ENCODE measurements at regions not wholly inside any gene's neighbourhood (a gene's known extent, or its start where the extent isn't known, plus 50 kb on each side); places are given as distances from the start of the nearest gene placed in this dataset.
"Not testable (repeated sequence)": the region's sequence is repeated elsewhere in the genome, so short reads cannot be mapped to it uniquely, and the experiment has no call there.

GRCh38 chr6:11403035-11403601 lies 134.4 kb upstream of the TMEM170B start:
- DNase-seq: no peak

DNA sequence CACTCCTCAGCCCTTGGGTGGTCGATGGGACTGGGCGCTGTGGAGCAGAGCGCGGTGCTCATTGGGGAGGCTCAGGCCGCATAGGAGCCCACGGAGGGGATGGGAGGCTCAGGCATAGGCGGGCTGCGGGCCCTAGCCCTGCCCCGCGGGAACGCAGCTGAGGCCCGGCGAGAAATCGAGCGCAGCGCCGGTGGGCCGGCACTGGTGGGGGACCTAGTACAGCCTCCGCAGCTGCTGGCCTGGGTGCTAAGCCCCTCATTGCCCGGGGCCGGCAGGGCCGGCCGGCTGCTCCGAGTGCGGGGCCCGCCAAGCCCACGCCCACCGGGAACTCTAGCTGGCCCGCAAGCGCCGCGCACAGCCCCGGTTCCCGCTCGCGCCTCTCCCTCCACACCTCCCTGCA lies 135.0 kb upstream of the TMEM170B start:
- not testable (repeated sequence) for DNase-seq

GRCh38 chr6:11401954-11402353 lies 135.6 kb upstream of the TMEM170B start:
- not testable (repeated sequence) for DNase-seq

DNA sequence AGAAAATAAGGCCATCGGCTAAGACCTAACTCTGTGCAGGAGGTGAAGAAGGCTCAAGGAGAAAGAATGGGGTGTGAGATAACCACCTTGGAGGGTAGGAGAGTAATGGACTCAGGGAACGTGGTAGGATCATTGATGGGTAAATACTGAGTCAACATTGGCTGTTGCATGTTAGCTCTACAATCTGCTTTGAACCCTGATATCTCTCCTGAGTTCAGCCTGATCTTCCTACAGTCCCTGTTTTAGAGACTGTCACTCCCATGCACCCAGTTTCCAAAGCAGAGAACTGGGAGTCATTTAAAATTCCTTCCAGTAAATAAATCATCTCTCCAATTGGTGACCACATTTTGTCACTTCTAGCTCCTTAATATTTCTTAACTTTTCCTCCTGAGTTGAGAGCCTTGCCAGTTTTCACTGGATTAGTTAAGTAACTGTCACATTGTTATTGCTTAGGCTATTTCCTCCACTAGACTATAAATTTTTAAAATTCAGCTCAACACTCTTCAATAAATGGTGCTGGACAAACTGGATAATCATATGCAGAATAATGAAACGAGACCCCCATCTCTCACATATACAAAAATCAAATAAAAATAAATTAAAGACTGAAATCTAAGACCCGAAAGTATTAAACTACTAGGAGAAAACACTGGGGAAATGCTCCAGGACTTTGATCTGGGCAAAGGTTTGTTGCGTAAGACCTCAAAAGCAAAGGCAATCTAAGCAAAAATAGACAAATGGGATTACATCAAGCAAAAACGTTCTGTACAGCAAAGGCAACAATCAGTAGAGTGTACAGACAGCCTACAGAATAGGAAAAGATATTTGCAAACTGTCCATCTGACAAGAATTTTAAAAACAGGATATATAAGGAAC lies 138.9 kb upstream of the TMEM170B start:
- no peak for DNase-seq

- no peak for DNase-seq
Measured at GRCh38 chr6:11397622-11398450, 139.7 kb upstream of the TMEM170B start.

DNA sequence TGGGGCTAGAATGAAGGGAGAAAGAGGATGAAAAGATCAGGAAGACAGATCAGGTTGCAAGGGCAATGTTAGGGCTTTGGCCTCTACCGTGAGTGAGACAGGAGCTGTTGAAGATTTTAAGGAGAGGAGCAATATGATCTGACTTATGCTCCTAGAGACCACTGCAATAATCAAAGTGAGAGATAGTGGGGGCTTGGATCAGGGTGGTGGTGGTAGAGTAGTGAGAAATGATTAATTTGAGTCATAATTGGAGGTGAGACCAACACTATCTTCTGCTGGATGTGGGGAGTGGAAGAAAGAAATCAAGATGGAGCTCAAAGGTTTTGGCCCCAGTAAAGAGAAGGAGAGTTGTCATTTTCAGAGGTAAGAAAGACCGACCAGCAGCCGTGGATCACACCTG lies 140.7 kb upstream of the TMEM170B start:
- DNase-seq: no peak

DNA sequence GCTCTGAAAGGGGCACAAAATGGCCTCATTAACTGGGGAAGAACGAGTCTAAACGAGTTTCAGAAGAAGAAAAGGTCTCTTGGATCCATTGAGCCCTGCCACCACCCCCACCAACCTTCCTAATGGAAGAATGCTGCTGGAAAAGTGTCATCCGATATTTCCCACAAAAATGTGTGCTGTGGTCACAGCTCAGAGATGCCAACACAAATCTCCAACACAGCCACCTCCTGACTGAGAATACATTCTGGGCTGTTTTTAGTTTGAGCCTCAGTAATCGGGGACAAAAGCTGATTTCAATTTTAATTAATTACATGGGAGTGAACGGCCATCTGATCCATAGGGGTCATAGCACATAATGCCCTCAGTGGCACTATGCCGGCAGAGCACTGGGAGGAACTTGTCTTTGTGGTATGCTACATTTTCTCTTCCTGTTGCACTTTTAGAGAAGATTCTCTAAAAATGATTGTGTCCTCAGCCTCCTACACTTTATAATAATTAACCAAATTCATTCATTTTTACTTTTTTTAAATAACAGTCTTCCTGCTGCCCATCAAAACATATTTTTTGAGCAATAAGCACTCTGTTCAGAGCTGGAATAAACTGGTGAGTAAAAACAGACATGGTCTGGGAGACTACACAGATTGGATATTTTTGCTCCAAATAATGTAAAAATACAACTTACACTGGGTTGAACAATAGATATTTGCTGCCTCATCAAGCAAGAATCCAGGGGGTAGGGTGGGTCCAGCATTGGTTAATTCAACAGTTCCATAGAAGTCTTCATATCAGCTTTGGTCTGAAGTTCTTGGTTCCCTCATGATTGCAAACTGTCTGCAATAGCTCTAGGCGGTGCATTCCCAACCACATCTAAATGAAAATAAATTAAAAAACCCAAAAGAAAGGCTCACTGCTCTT lies 143.6 kb upstream of the TMEM170B start:
- DNase-seq: no peak

DNA sequence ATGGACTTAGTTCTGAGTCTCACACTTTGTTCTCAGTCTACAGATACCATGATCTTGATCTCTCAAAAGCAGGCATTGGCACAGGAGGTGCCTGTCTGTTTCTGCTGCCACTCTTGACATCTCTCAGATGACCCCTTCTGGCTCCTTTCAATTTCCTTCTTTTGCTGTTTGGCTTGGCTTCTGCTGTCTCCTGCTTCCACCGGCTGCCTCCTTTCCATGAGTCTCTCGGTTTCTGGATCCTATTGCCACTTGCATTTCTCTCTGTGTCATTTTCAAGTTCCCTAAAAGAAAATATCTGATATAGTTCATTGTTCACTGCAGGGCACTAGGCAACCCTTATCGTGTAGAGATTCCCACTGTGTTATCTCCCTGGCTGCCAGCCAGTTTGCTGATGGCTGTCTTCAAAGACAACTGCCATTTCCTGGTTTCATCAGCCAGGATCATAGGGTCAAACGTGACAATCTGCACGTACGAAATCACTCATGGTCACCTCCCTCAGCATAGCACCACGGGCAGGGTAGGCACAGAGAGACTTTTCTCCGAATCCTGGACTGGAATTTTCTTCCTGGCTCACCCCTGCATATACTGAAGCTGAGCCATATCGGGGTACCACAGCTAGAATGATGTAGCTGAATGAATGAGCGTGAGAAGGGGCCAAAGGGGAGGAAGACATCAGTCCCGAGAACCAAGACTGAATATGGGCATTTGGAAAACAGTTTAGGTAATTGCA lies 144.6 kb upstream of the TMEM170B start:
- peak; percentile 80 for DNase-seq

DNA sequence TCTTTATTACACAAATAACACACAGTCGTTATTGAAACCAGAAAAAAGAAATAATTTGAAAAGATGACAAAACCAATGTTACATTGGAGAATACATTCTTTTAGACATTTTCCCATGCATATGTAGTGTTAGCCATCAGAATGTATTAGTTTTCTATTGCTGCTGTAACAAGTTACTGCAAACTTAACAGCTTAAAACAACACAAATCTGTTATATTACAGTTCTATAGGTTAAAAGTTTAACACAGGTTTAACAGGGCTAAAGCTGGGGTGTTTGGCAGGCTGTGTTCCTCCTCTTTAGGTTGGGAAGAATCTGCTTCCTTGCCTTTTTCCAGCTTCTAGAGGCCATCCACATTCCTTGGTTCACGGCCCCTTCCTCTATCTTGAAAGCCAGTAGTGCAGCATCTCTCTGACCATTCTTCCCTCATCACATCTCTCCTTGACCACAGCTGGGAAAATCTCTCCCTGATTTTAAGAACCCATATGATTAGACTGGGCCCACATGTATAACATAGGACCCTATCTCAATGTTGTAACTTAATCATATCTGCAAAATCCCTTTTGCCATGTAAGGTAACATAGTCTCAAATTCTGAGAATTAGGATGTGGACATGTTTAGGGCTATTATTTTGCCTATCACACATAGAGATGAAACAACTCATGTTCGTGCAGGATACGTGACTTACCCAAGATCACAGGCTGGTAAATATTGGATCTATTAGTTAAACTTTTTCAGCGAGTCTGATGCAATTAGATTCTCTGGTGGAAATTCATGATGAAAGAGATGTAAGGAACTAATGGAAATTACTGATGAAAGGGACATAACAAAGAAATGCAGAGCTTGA lies 145.4 kb upstream of the TMEM170B start:
- no peak for DNase-seq

- no peak for DNase-seq
Measured at GRCh38 chr6:11389977-11390376, 147.6 kb upstream of the TMEM170B start.

DNA sequence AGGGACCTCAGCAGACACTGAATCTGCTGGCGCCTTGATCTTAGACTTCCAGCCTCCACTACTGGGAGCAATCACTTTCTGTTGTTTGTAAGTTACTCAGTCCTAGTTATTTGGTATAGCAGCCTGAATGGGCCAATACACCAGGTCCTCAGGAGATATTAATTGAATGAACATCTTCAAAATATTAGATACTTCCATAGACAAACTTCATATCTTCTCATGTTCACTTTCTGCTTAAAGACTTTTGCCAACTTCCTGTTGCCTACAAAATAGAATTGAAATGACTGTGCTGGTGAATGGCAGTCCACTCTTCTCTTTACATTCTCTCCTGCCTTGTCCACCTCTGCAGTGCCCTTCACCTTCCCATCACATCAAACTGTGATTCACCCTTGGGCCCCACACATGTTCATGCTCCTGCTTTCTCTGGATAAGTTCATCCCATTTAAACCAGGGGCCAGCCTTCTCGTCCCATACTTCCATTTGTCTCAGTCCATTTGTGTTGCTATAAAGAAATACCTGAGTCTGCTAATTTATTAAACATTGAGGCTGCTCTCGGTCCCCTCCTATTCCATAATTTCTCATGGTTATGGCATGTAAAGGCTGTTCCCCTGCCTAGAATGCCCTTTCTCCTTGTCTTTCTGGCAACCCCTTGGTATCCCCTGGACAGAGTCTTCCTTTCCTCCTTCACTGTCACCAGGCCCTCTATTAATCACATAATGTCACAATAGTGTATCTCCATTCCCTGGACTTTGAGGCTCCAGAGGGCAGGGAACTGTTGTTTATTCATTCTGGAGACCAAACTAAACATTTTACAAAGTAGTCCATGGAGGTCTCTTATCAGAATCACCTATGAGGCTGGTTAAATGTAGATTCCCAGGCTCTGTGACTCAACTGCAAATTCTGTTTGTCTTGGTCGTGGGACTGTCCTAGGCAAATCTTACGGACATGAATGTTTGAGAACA lies 148.3 kb upstream of the TMEM170B start:
- DNase-seq: no peak

GRCh38 chr6:11387707-11388430 lies 149.7 kb upstream of the TMEM170B start:
- no peak for DNase-seq

- no peak for DNase-seq
Measured at GRCh38 chr6:11386726-11387125, 150.8 kb upstream of the TMEM170B start.

GRCh38 chr6:11386323-11386722 lies 151.2 kb upstream of the TMEM170B start:
- no peak for DNase-seq

DNA sequence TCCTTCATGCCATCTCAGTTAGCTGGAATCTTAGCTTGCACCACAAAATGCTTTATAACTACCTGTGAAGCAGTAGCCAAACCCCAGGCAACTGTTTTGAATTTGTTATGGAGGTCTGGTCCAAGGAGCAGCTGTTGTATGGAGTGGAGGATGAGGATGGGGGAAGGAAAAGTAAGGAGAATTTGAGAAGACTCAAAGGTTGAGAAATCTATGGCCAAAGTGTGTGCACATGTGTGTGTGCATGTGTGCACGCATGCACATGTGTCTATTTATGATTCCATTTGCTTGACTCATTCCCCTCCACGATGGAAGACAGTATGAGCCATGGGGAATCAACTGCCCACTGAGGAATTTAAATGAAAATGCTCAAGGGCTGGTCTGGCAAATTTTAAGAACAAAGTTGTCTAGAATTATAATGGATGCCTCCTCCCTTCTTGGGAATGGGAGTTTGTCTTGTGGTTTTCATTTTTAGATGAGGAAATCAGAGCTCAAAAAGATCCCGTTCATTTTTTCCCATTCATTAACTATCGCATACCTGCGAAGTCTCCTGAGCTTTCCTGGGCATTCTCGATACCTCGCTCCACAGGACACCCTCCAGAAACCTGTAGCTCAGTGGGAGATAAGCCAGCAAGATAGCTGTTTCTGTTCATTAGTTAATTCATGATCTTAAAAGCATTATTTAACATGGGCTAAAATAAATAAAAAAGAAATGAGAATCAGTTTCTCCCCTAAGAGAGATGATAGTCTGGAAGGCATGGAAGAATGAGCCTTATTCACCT lies 152.3 kb upstream of the NEDD9 start:
- DNase-seq: no peak

GRCh38 chr6:11381801-11382513 lies 149.5 kb upstream of the NEDD9 start:
- DNase-seq: no peak

DNA sequence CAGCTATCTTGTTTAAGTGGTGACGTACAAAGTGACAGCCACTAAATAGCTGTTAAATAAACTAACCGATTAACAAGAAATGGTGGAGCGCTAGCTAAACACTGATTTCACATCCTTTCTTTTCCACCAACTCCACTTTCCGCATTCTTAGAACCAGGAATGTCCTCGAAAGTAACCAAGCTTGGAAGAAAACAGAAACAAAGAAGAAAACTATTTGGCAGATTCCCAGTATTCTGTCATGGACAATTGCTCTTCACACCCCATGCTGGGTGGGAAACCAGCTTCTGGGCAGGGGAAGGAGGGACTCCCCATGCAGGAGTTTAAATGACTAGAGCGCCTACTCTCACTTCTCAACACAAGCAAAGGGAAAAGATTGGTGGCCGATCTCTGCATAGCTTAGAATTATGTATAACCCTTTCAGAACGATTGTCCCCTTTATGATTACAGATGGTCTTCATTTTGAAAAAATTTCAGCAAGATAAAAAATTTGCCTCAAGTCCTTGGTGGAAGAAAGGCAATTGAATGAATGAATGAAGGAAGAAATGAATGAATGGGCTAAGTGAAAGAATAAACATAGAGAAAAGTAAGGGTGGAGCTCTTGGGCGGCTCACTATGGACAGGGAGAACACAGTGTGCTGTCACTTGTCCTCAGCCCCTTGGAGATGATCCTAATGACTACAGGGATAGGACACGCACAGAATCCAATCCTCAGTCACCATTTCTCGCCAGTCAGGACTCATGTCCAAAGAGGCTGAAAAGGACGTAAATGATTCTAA lies 148.7 kb upstream of the NEDD9 start:
- DNase-seq: no peak
